Thymus (tissue), 11 donors: ENCODE measurements at regions not wholly inside any gene's neighbourhood (a gene's known extent, or its start where the extent isn't known, plus 50 kb on each side); places are given as distances from the start of the nearest gene placed in this dataset.
"Not testable (repeated sequence)": the region's sequence is repeated elsewhere in the genome, so short reads cannot be mapped to it uniquely, and the experiment has no call there.

Experiments
- DNase-seq, 9 donors: peaks; one replicate each; pipeline ENCODE4 v3.0.0-alpha.2; 2013; ENCODE audit warnings: low spot score in 9 of 9, low read depth in 6 of 9, missing footprints in 1 of 9
- H3K27ac ChIP-seq, 2 donors: one replicate each; pipeline ENCODE4 v1.5.1; 2013; ENCODE audit warnings: control low read depth in 1 of 2, low read depth in 1 of 2, low read length in 1 of 2, mild to moderate bottlenecking in 1 of 2, moderate library complexity in 1 of 2
- H3K27me3 ChIP-seq, 2 donors: one replicate each; pipeline ENCODE4 v1.5.1; 2013; ENCODE audit warnings: low read length in 1 of 2; ENCODE audit not compliant: control insufficient read depth in 2 of 2, insufficient read depth in 1 of 2
- H3K36me3 ChIP-seq, 2 donors: one replicate each; pipeline ENCODE4 v1.5.1; 2013; ENCODE audit warnings: low read length in 1 of 2, mild to moderate bottlenecking in 1 of 2, moderate library complexity in 1 of 2; ENCODE audit not compliant: control insufficient read depth in 2 of 2, insufficient read depth in 2 of 2
- H3K4me1 ChIP-seq, 2 donors: one replicate each; pipeline ENCODE4 v1.5.1; 2013; ENCODE audit warnings: low read length in 2 of 2; ENCODE audit not compliant: control insufficient read depth in 2 of 2, insufficient read depth in 2 of 2
- H3K4me3 ChIP-seq, 2 donors: one replicate each; pipeline ENCODE4 v1.5.1; 2013; ENCODE audit warnings: low read length in 2 of 2, control low read depth in 1 of 2, mild to moderate bottlenecking in 1 of 2
- H3K9me3 ChIP-seq, 2 donors: one replicate each; pipeline ENCODE4 v1.5.1; 2013; ENCODE audit warnings: low read length in 1 of 2, mild to moderate bottlenecking in 1 of 2; ENCODE audit not compliant: control insufficient read depth in 2 of 2, insufficient read depth in 1 of 2
- WGBS: extraction: QIAGEN DNeasy Blood & Tissue Kit; methylation state at CpG from one replicate; pipeline ENCODE4 v1.1.7; 2013; 5-methylcytosine and 5-hydroxymethylcytosine counted together
- donor health status: healthy.

GRCh38 chr21:23152130-23152529, 2153.9 kb downstream of the NCAM2 start:
- Histone ChIP-seq H3K27me3 (no peaks in the 10 kb centered on the region), H3K4me3 (no peak overlapping the region), H3K9me3 (no peaks in the 10 kb centered on the region), H3K4me1 (no peaks in the 10 kb centered on the region), H3K36me3 (no peaks in the 10 kb centered on the region), H3K27ac (no peak overlapping the region)
- 89% methylated on average over 1 of the region's 1 CpG for WGBS
- DNase-seq = no peak

GRCh38 chr21:23153842-23154241, 2155.6 kb downstream of the NCAM2 start:
- H3K4me3 ChIP-seq, H3K36me3 ChIP-seq, H3K27me3 ChIP-seq, H3K4me1 ChIP-seq, DNase-seq, H3K9me3 ChIP-seq, H3K27ac ChIP-seq: not testable (repeated sequence)
- 92% methylated on average over 3 of the region's 3 CpGs for WGBS

- WGBS = 88% methylated on average over 2 of the region's 2 CpGs
Observed at GRCh38 chr21:23155281-23155680, 2157.1 kb downstream of the NCAM2 start.

GRCh38 chr21:23160914-23161313, 2162.7 kb downstream of the NCAM2 start:
- Histone ChIP-seq H3K4me1 (no peaks in the 10 kb centered on the region), H3K36me3 (no peaks in the 10 kb centered on the region), H3K27me3 (no peaks in the 10 kb centered on the region), H3K27ac (no peak overlapping the region), H3K9me3 (no peaks in the 10 kb centered on the region), H3K4me3 (no peak overlapping the region)
- WGBS = 59% methylated on average over 1 of the region's 1 CpG
- DNase-seq = no peak

More at GRCh38 chr21:23155281-23155680, 2157.1 kb downstream of the NCAM2 start:
- Histone ChIP-seq H3K4me3 (no peak overlapping the region), H3K9me3 (no peaks in the 10 kb centered on the region), H3K27ac (no peak overlapping the region), H3K27me3 (no peaks in the 10 kb centered on the region), H3K36me3 (no peaks in the 10 kb centered on the region), H3K4me1 (no peaks in the 10 kb centered on the region)
- no peak for DNase-seq

DNA sequence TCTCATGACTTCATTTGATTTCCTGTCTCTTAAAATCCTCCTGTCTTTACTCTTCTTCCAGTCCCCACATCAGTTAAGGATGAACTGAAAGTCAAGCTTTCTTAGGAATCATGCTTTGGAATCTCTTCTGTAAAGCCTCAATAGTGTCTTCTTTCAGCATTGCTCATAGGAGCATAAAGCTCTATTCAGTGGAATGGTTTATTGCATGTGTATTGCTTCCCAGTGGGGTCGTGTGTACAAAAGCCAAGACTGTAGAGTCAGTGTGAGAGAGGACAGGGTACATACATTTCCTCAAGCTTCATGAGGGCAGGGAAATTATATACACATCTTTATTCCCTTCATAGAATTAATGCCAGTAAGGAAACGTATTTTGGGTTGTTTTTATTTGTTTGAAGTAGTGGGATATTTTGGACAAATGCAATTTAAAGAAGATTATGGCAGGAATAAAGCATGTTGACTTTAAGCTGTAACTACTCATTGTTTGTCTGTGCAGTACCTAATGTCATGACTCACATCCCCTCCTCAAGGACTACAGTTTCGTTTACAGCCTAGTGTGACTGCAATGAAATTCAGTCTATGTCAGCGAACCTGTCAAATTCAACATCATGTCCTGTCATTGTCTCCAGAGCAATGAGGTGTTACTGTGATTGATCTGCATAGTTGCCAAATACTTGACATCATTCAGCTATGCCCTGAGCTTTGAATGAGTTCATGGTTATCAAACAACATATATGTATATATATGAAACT, 2164.2 kb downstream of the NCAM2 start:
- H3K27ac ChIP-seq = no peak overlapping the region
- no peaks in the 10 kb centered on the region for H3K4me1 ChIP-seq
- H3K27me3 ChIP-seq = no peaks in the 10 kb centered on the region
- H3K36me3 ChIP-seq = no peaks in the 10 kb centered on the region
- no peak overlapping the region for H3K4me3 ChIP-seq
- no peaks in the 10 kb centered on the region for H3K9me3 ChIP-seq
- 83% methylated on average over 4 of the region's 4 CpGs for WGBS
- DNase-seq = no peak
